Mesodermal cell (in vitro differentiated cells): ENCODE measurements at regions not wholly inside any gene's neighbourhood (a gene's known extent, or its start where the extent isn't known, plus 50 kb on each side); places are given as distances from the start of the nearest gene placed in this dataset.
A peak's percentile ranks its signal among the peaks of the same experiment; 100 is the strongest.
"Not testable (repeated sequence)": the region's sequence is repeated elsewhere in the genome, so short reads cannot be mapped to it uniquely, and the experiment has no call there.

Experiments used
- H3K27ac ChIP-seq: 2 replicates; pipeline ENCODE4 v1.7.0; 2013; ENCODE audit warnings: mild to moderate bottlenecking, low read depth, low read length, moderate library complexity; ENCODE audit not compliant: severe bottlenecking
- H3K36me3 ChIP-seq: 2 replicates; pipeline ENCODE4 v1.7.1; 2013; ENCODE audit warnings: mild to moderate bottlenecking, low read length, moderate library complexity; ENCODE audit not compliant: control insufficient read depth, insufficient read depth
- H3K4me1 ChIP-seq: one replicate; pipeline ENCODE4 v1.7.1; 2013; ENCODE audit warnings: mild to moderate bottlenecking, low read length; ENCODE audit not compliant: insufficient read depth, control insufficient read depth, poor library complexity, severe bottlenecking
- H3K4me3 ChIP-seq: 2 replicates; pipeline ENCODE4 v1.7.0; 2013; ENCODE audit warnings: low read length, control low read depth, mild to moderate bottlenecking; ENCODE audit not compliant: insufficient read depth, poor library complexity, severe bottlenecking; ENCODE audit errors: extremely low read depth
- H3K9me3 ChIP-seq: 2 replicates; pipeline ENCODE4 v1.7.1; 2013; ENCODE audit warnings: mild to moderate bottlenecking, low read length, moderate library complexity; ENCODE audit not compliant: control insufficient read depth
- WGBS, 2 experiments: methylation state at CpG; one replicate each; pipeline ENCODE4 v1.1.5; 2013; ENCODE audit warnings: missing lambda C conversion rate in 2 of 2; ENCODE audit not compliant: insufficient coverage in 2 of 2; 5-methylcytosine and 5-hydroxymethylcytosine counted together

GRCh38 chr12:107853479-107853878 lies 79.0 kb downstream of the ASCL4 start:
- no peak overlapping the region for H3K27ac ChIP-seq
- H3K36me3 ChIP-seq = no peaks in the 10 kb centered on the region
- no peak overlapping the region for H3K4me3 ChIP-seq
- no peaks in the 10 kb centered on the region for H3K4me1 ChIP-seq
- 72 to 87% methylated on average over 2 to 3 of the region's 3 CpGs for WGBS, 2 experiments
- no peaks in the 10 kb centered on the region for H3K9me3 ChIP-seq

- H3K4me3 ChIP-seq = no peak overlapping the region
- H3K27ac ChIP-seq = no peak overlapping the region
- no peaks in the 10 kb centered on the region for H3K36me3 ChIP-seq
- no peaks in the 10 kb centered on the region for H3K9me3 ChIP-seq
- no peaks in the 10 kb centered on the region for H3K4me1 ChIP-seq
- 33% methylated on average over 1 of the region's 2 CpGs; no CpG with 5 or more reads in 1 of the 2 experiments for WGBS, 2 experiments
These were observed 81.0 kb downstream of the ASCL4 start for GRCh38 chr12:107855471-107855870.

- Histone ChIP-seq H3K9me3 (no peaks in the 10 kb centered on the region), H3K4me1 (no peaks in the 10 kb centered on the region)
These were observed 81.6 kb downstream of the ASCL4 start for GRCh38 chr12:107856096-107856495.

GRCh38 chr12:107857191-107857590 lies 82.7 kb downstream of the ASCL4 start:
- no peak overlapping the region for H3K4me3 ChIP-seq
- H3K4me1 ChIP-seq = no peaks in the 10 kb centered on the region
- WGBS, 2 experiments = 85 to 89% methylated on average over 4 of the region's 4 CpGs
- no peaks in the 10 kb centered on the region for H3K9me3 ChIP-seq
- no peak overlapping the region for H3K27ac ChIP-seq
- no peaks in the 10 kb centered on the region for H3K36me3 ChIP-seq

More at GRCh38 chr12:107856096-107856495, 81.6 kb downstream of the ASCL4 start:
- no peaks in the 10 kb centered on the region for H3K36me3 ChIP-seq
- H3K4me3 ChIP-seq = no peak overlapping the region
- 0 to 50% methylated on average over 1 to 2 of the region's 2 CpGs for WGBS, 2 experiments
- H3K27ac ChIP-seq = no peak overlapping the region

GRCh38 chr12:107859367-107859766 lies 84.9 kb downstream of the ASCL4 start:
- Histone ChIP-seq H3K4me3 (no peak overlapping the region), H3K36me3 (no peaks in the 10 kb centered on the region), H3K9me3 (no peaks in the 10 kb centered on the region), H3K27ac (no peak overlapping the region), H3K4me1 (no peaks in the 10 kb centered on the region)
- WGBS, 2 experiments = no CpG with 5 or more reads among the region's 2 CpGs

DNA sequence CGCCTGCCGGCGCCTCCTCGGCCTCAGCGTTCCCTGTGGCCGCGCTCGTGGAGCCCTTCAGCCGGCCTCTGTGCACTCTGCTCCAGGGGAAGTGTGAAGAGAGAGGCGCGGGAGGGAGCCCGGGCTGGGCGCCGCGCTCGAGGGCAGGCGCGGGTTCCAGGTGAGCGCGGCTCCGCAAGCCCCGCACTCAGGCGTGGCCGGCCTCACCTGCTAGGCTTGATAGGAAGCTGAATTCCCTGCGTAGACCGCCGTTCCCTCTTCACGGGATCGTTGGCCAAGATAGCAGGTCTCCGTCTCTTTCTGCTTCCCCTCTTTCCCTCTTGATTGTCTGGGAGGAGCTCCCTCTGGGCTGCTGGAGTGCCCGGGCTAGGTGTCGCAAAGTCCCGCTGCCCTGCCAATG lies 89.7 kb downstream of the ASCL4 start:
- Histone ChIP-seq H3K27ac (no peak overlapping the region), H3K4me3 (peak overlapping the region; percentile 16), H3K4me1 (no peaks in the 10 kb centered on the region), H3K36me3 (no peaks in the 10 kb centered on the region), H3K9me3 (no peaks in the 10 kb centered on the region)
- 1% methylated on average over 21 to 32 of the region's 33 CpGs for WGBS, 2 experiments

- not testable (repeated sequence) for H3K36me3 ChIP-seq, H3K4me3 ChIP-seq, H3K9me3 ChIP-seq, H3K27ac ChIP-seq, H3K4me1 ChIP-seq
- 44 to 58% methylated on average over 9 to 12 of the region's 12 CpGs for WGBS, 2 experiments
These were observed 90.2 kb downstream of the ASCL4 start for GRCh38 chr12:107864727-107865126.

GRCh38 chr12:107873223-107873622 lies 98.7 kb downstream of the ASCL4 start:
- WGBS, 2 experiments = 60 to 67% methylated on average over 7 to 10 of the region's 14 CpGs
- Histone ChIP-seq H3K4me1 (no peaks in the 10 kb centered on the region), H3K4me3 (no peak overlapping the region), H3K27ac (no peak overlapping the region), H3K9me3 (no peaks in the 10 kb centered on the region), H3K36me3 (no peaks in the 10 kb centered on the region)

- H3K4me3 ChIP-seq = no peak overlapping the region
- H3K4me1 ChIP-seq = no peaks in the 10 kb centered on the region
- no peak overlapping the region for H3K27ac ChIP-seq
- no peaks in the 10 kb centered on the region for H3K36me3 ChIP-seq
- no peaks in the 10 kb centered on the region for H3K9me3 ChIP-seq
- WGBS, 2 experiments = 87 to 92% methylated on average over 5 to 6 of the region's 7 CpGs
These were observed 101.3 kb downstream of the ASCL4 start for GRCh38 chr12:107875786-107876185.

GRCh38 chr12:107884769-107885694 lies 110.5 kb downstream of the ASCL4 start:
- Histone ChIP-seq H3K4me1 (no peaks in the 10 kb centered on the region), H3K4me3 (no peak overlapping the region), H3K27ac (no peak overlapping the region), H3K36me3 (no peaks in the 10 kb centered on the region), H3K9me3 (no peaks in the 10 kb centered on the region)
- 0% methylated on average over 6 of the region's 7 CpGs for WGBS, 2 experiments

- WGBS, 2 experiments = 71 to 89% methylated on average over 1 of the region's 4 CpGs
- Histone ChIP-seq H3K4me1 (no peaks in the 10 kb centered on the region), H3K27ac (no peak overlapping the region), H3K9me3 (no peaks in the 10 kb centered on the region), H3K36me3 (no peaks in the 10 kb centered on the region), H3K4me3 (no peak overlapping the region)
These were observed 114.3 kb downstream of the ASCL4 start for GRCh38 chr12:107888789-107889188.
